ENCODE measurements at regions not wholly inside any gene's neighbourhood (a gene's known extent, or its start where the extent isn't known, plus 50 kb on each side); places are given as distances from the start of the nearest gene placed in this dataset.

- H3K27me3 ChIP-seq (ENCODE audit: control insufficient read depth in 1 of 2, insufficient read depth in 2 of 2, low read length in 2 of 2), result no peaks in the 10 kb centered on the region
- intact Hi-C loops (cut with DNase I, micrococcal nuclease), result no loop called here
- no peaks in the 10 kb centered on the region for H3K4me1 Mint-ChIP-seq (ENCODE audit: low read depth)
- no peak overlapping the region for H3K27ac Mint-ChIP-seq
- H3K4me3 Mint-ChIP-seq, result no peak overlapping the region
- H3K36me3 ChIP-seq (ENCODE audit: insufficient read depth, low read length), result no peaks in the 10 kb centered on the region
- H3K27me3 Mint-ChIP-seq, result peaks cover 25% of the 10 kb centered on the region
- TF ChIP-seq CTCF (IDR thresholded peaks at IDR 0.05), result no peak
- POLR2A ChIA-PET, result no interaction called here
- no peak overlapping the region for H3K27ac ChIP-seq (ENCODE audit: low read depth in 1 of 2, low read length in 2 of 2)
- H3K36me3 Mint-ChIP-seq (ENCODE audit: low read depth), result no peaks in the 10 kb centered on the region
- ATAC-seq (ENCODE audit: poor library complexity) (no peak), DNase-seq (no peak)
- CTCF ChIA-PET, result no interaction called here
- H3K4me3 ChIP-seq (ENCODE audit: low read length), result no peak overlapping the region
- no peaks in the 10 kb centered on the region for H3K4me1 ChIP-seq (ENCODE audit: insufficient read depth, low read length)
- no peaks in the 10 kb centered on the region for H3K9me3 Mint-ChIP-seq
- H3K9me3 ChIP-seq (ENCODE audit: control insufficient read depth in 1 of 2, insufficient read depth in 1 of 2, low read length in 2 of 2), result no peaks in the 10 kb centered on the region
These were observed 425.2 kb downstream of the METTL4 start for GRCh38 chr18:2146092-2146491.

GRCh38 chr18:2146754-2147153, 424.6 kb downstream of the METTL4 start:
- DNase-seq (no peak), ATAC-seq (ENCODE audit: poor library complexity) (no peak)
- H3K27ac Mint-ChIP-seq, result no peak overlapping the region
- no peak for TF ChIP-seq CTCF (IDR thresholded peaks at IDR 0.05)
- intact Hi-C loops (cut with DNase I, micrococcal nuclease), result no loop called here
- H3K9me3 ChIP-seq (ENCODE audit: control insufficient read depth in 1 of 2, insufficient read depth in 1 of 2, low read length in 2 of 2), result no peaks in the 10 kb centered on the region
- H3K27me3 Mint-ChIP-seq, result peaks cover 25% of the 10 kb centered on the region
- CTCF ChIA-PET, result no interaction called here
- no peaks in the 10 kb centered on the region for H3K4me1 ChIP-seq (ENCODE audit: insufficient read depth, low read length)
- H3K4me3 Mint-ChIP-seq, result no peak overlapping the region
- no peaks in the 10 kb centered on the region for H3K36me3 Mint-ChIP-seq (ENCODE audit: low read depth)
- POLR2A ChIA-PET, result no interaction called here
- H3K27ac ChIP-seq (ENCODE audit: low read depth in 1 of 2, low read length in 2 of 2), result no peak overlapping the region
- H3K4me3 ChIP-seq (ENCODE audit: low read length), result no peak overlapping the region
- H3K27me3 ChIP-seq (ENCODE audit: control insufficient read depth in 1 of 2, insufficient read depth in 2 of 2, low read length in 2 of 2), result no peaks in the 10 kb centered on the region
- no peaks in the 10 kb centered on the region for H3K36me3 ChIP-seq (ENCODE audit: insufficient read depth, low read length)
- H3K4me1 Mint-ChIP-seq (ENCODE audit: low read depth), result no peaks in the 10 kb centered on the region
- no peaks in the 10 kb centered on the region for H3K9me3 Mint-ChIP-seq

- Histone ChIP-seq H3K4me1 (ENCODE audit: insufficient read depth, low read length) (no peaks in the 10 kb centered on the region), H3K27ac (ENCODE audit: low read depth in 1 of 2, low read length in 2 of 2) (no peak overlapping the region), H3K36me3 (ENCODE audit: insufficient read depth, low read length) (no peaks in the 10 kb centered on the region), H3K27me3 (ENCODE audit: control insufficient read depth in 1 of 2, insufficient read depth in 2 of 2, low read length in 2 of 2) (no peaks in the 10 kb centered on the region), H3K4me3 (ENCODE audit: low read length) (no peak overlapping the region), H3K9me3 (ENCODE audit: control insufficient read depth in 1 of 2, insufficient read depth in 1 of 2, low read length in 2 of 2) (no peaks in the 10 kb centered on the region)
- ATAC-seq (ENCODE audit: poor library complexity), result no peak
- Mint-ChIP-seq H3K27me3 (peaks cover 22% of the 10 kb centered on the region), H3K27ac (no peak overlapping the region), H3K4me3 (no peak overlapping the region), H3K4me1 (ENCODE audit: low read depth) (no peaks in the 10 kb centered on the region), H3K36me3 (ENCODE audit: low read depth) (no peaks in the 10 kb centered on the region), H3K9me3 (no peaks in the 10 kb centered on the region)
- intact Hi-C loops (cut with DNase I, micrococcal nuclease), result no loop called here
- ChIA-PET POLR2A (no interaction called here), CTCF (no interaction called here)
- DNase-seq, result no peak
- TF ChIP-seq CTCF (IDR thresholded peaks at IDR 0.05), result no peak
These were observed 423.7 kb downstream of the METTL4 start for GRCh38 chr18:2147476-2148230.
